ENCODE measurements at regions not wholly inside any gene's neighbourhood (a gene's known extent, or its start where the extent isn't known, plus 50 kb on each side); places are given as distances from the start of the nearest gene placed in this dataset.

- no peak for TF ChIP-seq ZBTB11 (tag by site-specific recombination; conservative IDR thresholded peaks at IDR 0.05; ENCODE audit: low read depth)
- TF ChIP-seq, protein P1, sequence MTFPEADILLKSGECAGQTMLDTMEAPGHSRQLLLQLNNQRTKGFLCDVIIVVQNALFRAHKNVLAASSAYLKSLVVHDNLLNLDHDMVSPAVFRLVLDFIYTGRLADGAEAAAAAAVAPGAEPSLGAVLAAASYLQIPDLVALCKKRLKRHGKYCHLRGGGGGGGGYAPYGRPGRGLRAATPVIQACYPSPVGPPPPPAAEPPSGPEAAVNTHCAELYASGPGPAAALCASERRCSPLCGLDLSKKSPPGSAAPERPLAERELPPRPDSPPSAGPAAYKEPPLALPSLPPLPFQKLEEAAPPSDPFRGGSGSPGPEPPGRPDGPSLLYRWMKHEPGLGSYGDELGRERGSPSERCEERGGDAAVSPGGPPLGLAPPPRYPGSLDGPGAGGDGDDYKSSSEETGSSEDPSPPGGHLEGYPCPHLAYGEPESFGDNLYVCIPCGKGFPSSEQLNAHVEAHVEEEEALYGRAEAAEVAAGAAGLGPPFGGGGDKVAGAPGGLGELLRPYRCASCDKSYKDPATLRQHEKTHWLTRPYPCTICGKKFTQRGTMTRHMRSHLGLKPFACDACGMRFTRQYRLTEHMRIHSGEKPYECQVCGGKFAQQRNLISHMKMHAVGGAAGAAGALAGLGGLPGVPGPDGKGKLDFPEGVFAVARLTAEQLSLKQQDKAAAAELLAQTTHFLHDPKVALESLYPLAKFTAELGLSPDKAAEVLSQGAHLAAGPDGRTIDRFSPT (tag by site-specific recombination; IDR thresholded peaks at IDR 0.05), result no peak
- no peak for TF ChIP-seq ZNF311 (tag by site-specific recombination; IDR thresholded peaks at IDR 0.05; ENCODE audit: borderline replicate concordance)
Observed at GRCh38 chr6:22638320-22638719, 69.0 kb downstream of the HDGFL1 start (continued).

GRCh38 chr6:22642254-22642653, 72.9 kb downstream of the HDGFL1 start:
- CTCF ChIA-PET, result interaction anchor here (0.6 to 1.0 kb wide), 2 partner anchors 95 to 274 kb away, joined by 4 read pairs; no protein-coding TSS in a partner anchor
- Histone ChIP-seq H3K27ac (ENCODE audit: extremely low read depth, low read depth, low read length) (no peak overlapping the region), H3K36me3 (ENCODE audit: control insufficient read depth in 2 of 2, insufficient read depth in 1 of 2, low read length in 2 of 2) (no peaks in the 10 kb centered on the region), H3K4me1 (ENCODE audit: control insufficient read depth, insufficient read depth, low read length) (peaks cover 5% of the 10 kb centered on the region; the same call in 1 of the 2 replicates), H3K9me3 (ENCODE audit: control insufficient read depth, insufficient read depth, low read depth, low read length) (no peaks in the 10 kb centered on the region), H3K4me3 (ENCODE audit: low read depth, low read length) (no peak overlapping the region)
- POLR2A ChIA-PET, result interaction anchor here (0.6 to 1.0 kb wide), 2 partner anchors 555 to 1048 kb away, joined by 3 to 4 read pairs; partner anchors contain the start of gene SOX4
- no peak for TF ChIP-seq ZNF501 (tag by site-specific recombination; IDR thresholded peaks at IDR 0.05)
- peak; percentile 59; the same call in 1 of the 2 replicates for TF ChIP-seq ZXDB (tag by site-specific recombination; IDR thresholded peaks at IDR 0.05)
- TF ChIP-seq ZNF639 (tag by site-specific recombination; IDR thresholded peaks at IDR 0.05), result no peak
- no peak for TF ChIP-seq ZNF776 (tag by site-specific recombination; IDR thresholded peaks at IDR 0.05; ENCODE audit: borderline replicate concordance)
- TF ChIP-seq SP7 (tag by site-specific recombination; IDR thresholded peaks at IDR 0.05), result no peak
- TF ChIP-seq ZNF654 (tag by site-specific recombination; IDR thresholded peaks at IDR 0.05; ENCODE audit: low read depth), result no peak
- peak; percentile 57; the same call in 1 of the 2 replicates for TF ChIP-seq FEZF1 (tag by site-specific recombination; IDR thresholded peaks at IDR 0.05)
- no peak for TF ChIP-seq ZNF692 (tag by site-specific recombination; IDR thresholded peaks at IDR 0.05)
- TF ChIP-seq ZNF416 (tag by site-specific recombination; IDR thresholded peaks at IDR 0.05), result no peak
- TF ChIP-seq GLI4 (tag by site-specific recombination; IDR thresholded peaks at IDR 0.05), result no peak
- no peak for TF ChIP-seq ZNF664 (tag by site-specific recombination; IDR thresholded peaks at IDR 0.05)
- TF ChIP-seq ZNF423 (tag by site-specific recombination; IDR thresholded peaks at IDR 0.05), result no peak
- no peak for TF ChIP-seq GFI1B (tag by site-specific recombination; IDR thresholded peaks at IDR 0.05)
- no peak for TF ChIP-seq ZNF23 (tag by site-specific recombination; IDR thresholded peaks at IDR 0.05; ENCODE audit: borderline replicate concordance)
- no peak for TF ChIP-seq ZNF302 (tag by site-specific recombination; IDR thresholded peaks at IDR 0.05; ENCODE audit: low read depth)
- TF ChIP-seq, protein P2, sequence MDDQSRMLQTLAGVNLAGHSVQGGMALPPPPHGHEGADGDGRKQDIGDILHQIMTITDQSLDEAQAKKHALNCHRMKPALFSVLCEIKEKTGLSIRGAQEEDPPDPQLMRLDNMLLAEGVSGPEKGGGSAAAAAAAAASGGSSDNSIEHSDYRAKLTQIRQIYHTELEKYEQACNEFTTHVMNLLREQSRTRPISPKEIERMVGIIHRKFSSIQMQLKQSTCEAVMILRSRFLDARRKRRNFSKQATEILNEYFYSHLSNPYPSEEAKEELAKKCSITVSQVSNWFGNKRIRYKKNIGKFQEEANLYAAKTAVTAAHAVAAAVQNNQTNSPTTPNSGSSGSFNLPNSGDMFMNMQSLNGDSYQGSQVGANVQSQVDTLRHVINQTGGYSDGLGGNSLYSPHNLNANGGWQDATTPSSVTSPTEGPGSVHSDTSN (CRISPR knock-in tag; IDR thresholded peaks at IDR 0.05), result no peak
- no peak for TF ChIP-seq BCL11A (tag by site-specific recombination; IDR thresholded peaks at IDR 0.05; ENCODE audit: low read depth)
- no peak for TF ChIP-seq ZNF623 (tag by site-specific recombination; IDR thresholded peaks at IDR 0.05)
- TF ChIP-seq ZNF843 (tag by site-specific recombination; IDR thresholded peaks at IDR 0.05), result 0 out of 2 replicates have a peak, but pooled peaks have one; percentile 43
- TF ChIP-seq ZNF223 (tag by site-specific recombination; IDR thresholded peaks at IDR 0.05), result no peak
- TF ChIP-seq, protein P3, sequence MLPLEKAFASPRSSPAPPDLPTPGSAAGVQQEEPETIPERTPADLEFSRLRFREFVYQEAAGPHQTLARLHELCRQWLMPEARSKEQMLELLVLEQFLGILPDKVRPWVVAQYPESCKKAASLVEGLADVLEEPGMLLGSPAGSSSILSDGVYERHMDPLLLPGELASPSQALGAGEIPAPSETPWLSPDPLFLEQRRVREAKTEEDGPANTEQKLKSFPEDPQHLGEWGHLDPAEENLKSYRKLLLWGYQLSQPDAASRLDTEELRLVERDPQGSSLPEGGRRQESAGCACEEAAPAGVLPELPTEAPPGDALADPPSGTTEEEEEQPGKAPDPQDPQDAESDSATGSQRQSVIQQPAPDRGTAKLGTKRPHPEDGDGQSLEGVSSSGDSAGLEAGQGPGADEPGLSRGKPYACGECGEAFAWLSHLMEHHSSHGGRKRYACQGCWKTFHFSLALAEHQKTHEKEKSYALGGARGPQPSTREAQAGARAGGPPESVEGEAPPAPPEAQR (tag by site-specific recombination; IDR thresholded peaks at IDR 0.05), result no peak
